Left lung (tissue), 4 donors: ENCODE measurements at regions not wholly inside any gene's neighbourhood (a gene's known extent, or its start where the extent isn't known, plus 50 kb on each side); places are given as distances from the start of the nearest gene placed in this dataset.

Experiments used
- ATAC-seq: fragments of 200-7000 bp; cut with Tn5 transposase; one replicate; pipeline ENCODE4 v1.9.1; 2020; ENCODE audit warnings: moderate library complexity
- DNase-seq, 4 donors: peaks; one replicate each; pipeline ENCODE4 v3.0.0-alpha.2; 2013 to 2020
- H3K27ac ChIP-seq, 2 donors: fragments of 200-600 bp; sonication (generic) in 1 of 2; one replicate each; pipeline versions ENCODE4 v1.5.0 to v1.8.0; 2020 to 2021
- H3K27me3 ChIP-seq, 2 donors: fragments of 200-600 bp; sonication (generic) in 1 of 2; one replicate each; pipeline versions ENCODE4 v1.5.0 to v1.8.0; 2020 to 2021
- H3K36me3 ChIP-seq, 2 donors: fragments of 200-600 bp; sonication (generic) in 1 of 2; one replicate each; pipeline versions ENCODE4 v1.5.0 to v1.8.0; 2020 to 2021
- H3K4me1 ChIP-seq, 2 donors: fragments of 200-600 bp; one replicate each; pipeline ENCODE4 v1.8.0; 2021
- H3K4me3 ChIP-seq, 2 donors: fragments of 200-600 bp; sonication (generic) in 1 of 2; one replicate each; pipeline versions ENCODE4 v1.5.0 to v1.8.0; 2020 to 2021; ENCODE audit warnings: mild to moderate bottlenecking in 1 of 2
- H3K9me3 ChIP-seq, 2 donors: fragments of 200-600 bp; sonication (generic) in 1 of 2; one replicate each; pipeline versions ENCODE4 v1.5.0 to v1.8.0; 2020 to 2021
- CTCF ChIP-seq, 2 donors: fragments of 200-600 bp; sonication (generic) in 1 of 2; IDR thresholded peaks; one replicate each; pipeline versions ENCODE4 v1.5.0 to v1.8.0; 2021; ENCODE audit warnings: antibody characterized with exemption in 2 of 2
- intact Hi-C, 2 donors: fragments of 100-400 bp; cut with DNase I; formaldehyde crosslinking; loops; one replicate each; pipeline versions ENCODE4 v1.11.2 to v1.14.2; 2022
- donor health status: DM: no; HTN: yes; CAD: no.
- donor health status: DM: no; HTN: no; CAD: no.

- DNase-seq (no peak), ATAC-seq (no peak)
- Histone ChIP-seq H3K9me3 (no peaks in the 10 kb centered on the region), H3K36me3 (no peaks in the 10 kb centered on the region), H3K4me3 (no peak overlapping the region), H3K4me1 (peaks cover 0 to 8% of the 10 kb centered on the region in 2 donors), H3K27me3 (no peaks in the 10 kb centered on the region), H3K27ac (no peak overlapping the region)
- TF ChIP-seq CTCF (IDR thresholded peaks at IDR 0.05): no peak
- intact Hi-C loops: no loop called here
Observed at GRCh38 chr18:21177822-21178221, 64.2 kb upstream of the GREB1L start.

- H3K27ac ChIP-seq: no peak overlapping the region
- peaks cover 0 to 8% of the 10 kb centered on the region in 2 donors for H3K4me1 ChIP-seq
- ATAC-seq: peak; percentile 93
- H3K27me3 ChIP-seq: no peaks in the 10 kb centered on the region
- TF ChIP-seq CTCF (IDR thresholded peaks at IDR 0.05): peak; percentile 62 to 72
- H3K4me3 ChIP-seq: no peak overlapping the region
- DNase-seq: peak in 2 of 4 donors; percentile 55 to 78
- intact Hi-C loops: no loop called here
- H3K36me3 ChIP-seq: no peaks in the 10 kb centered on the region
- no peaks in the 10 kb centered on the region for H3K9me3 ChIP-seq
Observed at GRCh38 chr18:21179590-21180220, 62.3 kb upstream of the GREB1L start.

DNA sequence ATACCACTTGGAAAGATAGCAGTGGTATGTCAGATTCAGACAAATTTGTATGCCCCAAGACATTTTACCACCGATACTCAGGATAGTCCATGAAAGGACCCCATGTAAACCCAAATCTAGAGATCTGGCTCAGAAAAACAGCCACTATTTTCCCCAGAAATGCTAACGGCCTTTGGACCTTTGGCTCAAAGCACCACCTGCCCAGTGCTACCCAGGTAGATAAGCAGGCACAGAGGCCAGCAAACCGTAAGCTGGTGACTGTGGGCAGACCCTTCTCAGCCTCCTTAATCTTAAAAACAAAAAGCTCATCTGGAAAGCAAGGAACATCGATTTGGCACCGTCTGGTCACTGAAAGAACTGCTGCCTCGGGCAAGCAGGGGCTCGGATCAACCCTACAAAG lies 61.4 kb upstream of the GREB1L start:
- Histone ChIP-seq H3K9me3 (no peaks in the 10 kb centered on the region), H3K4me3 (no peak overlapping the region), H3K27me3 (no peaks in the 10 kb centered on the region), H3K36me3 (no peaks in the 10 kb centered on the region), H3K4me1 (peaks cover 0 to 8% of the 10 kb centered on the region in 2 donors), H3K27ac (no peak overlapping the region)
- TF ChIP-seq CTCF (IDR thresholded peaks at IDR 0.05): no peak
- intact Hi-C loops: no loop called here
- no peak for DNase-seq
- no peak for ATAC-seq

DNA sequence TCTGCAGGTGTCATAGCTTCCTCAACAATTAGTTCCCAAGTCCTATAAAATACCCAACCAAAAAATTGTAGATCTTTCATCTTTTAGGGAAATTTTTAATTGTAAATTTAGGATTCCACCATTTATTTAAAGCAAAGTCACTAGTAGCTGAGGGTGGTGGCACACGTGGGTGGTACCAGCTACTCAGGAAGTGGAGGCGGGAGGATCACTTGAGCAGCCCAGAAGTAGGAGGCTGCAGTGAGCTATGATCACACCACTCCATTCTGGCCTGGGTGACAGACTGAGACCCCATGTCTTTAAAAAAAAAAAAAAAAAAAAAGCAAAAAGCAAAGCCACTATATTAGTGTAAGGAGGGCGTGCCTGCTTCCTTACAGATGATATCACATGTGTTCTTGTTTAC lies 60.3 kb upstream of the GREB1L start:
- no peak overlapping the region for H3K4me3 ChIP-seq
- no peak for DNase-seq
- intact Hi-C loops: no loop called here
- no peaks in the 10 kb centered on the region for H3K27me3 ChIP-seq
- no peak for ATAC-seq
- no peaks in the 10 kb centered on the region for H3K9me3 ChIP-seq
- H3K36me3 ChIP-seq: no peaks in the 10 kb centered on the region
- no peak for TF ChIP-seq CTCF (IDR thresholded peaks at IDR 0.05)
- peaks cover 0 to 8% of the 10 kb centered on the region in 2 donors for H3K4me1 ChIP-seq
- H3K27ac ChIP-seq: no peak overlapping the region

DNA sequence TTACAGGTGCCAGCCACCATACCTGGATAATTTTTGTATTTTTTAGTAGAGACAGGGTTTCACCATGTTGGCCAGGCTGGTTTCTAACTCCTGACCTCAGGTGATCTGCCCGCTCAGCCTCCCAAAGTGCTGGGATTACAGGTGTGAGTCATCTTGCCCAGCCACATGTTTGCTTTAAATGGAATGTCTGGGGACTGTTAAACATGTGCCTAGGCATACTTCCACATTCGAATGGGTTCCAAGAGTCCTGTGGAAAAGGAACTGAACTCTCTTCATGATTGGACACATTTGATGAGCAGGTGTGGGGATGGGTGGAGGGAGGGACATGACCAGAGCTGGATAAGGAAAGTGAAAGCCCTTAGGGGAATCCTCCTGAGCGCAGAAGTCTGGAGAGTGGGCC lies 58.4 kb upstream of the GREB1L start:
- DNase-seq: no peak
- no peak overlapping the region for H3K4me3 ChIP-seq
- intact Hi-C loops: no loop called here
- no peaks in the 10 kb centered on the region for H3K36me3 ChIP-seq
- no peak for TF ChIP-seq CTCF (IDR thresholded peaks at IDR 0.05)
- no peaks in the 10 kb centered on the region for H3K4me1 ChIP-seq
- H3K27ac ChIP-seq: no peak overlapping the region
- H3K9me3 ChIP-seq: no peaks in the 10 kb centered on the region
- peak; percentile 32 for ATAC-seq
- no peaks in the 10 kb centered on the region for H3K27me3 ChIP-seq
